Body of pancreas (tissue), 4 donors: ENCODE measurements at regions not wholly inside any gene's neighbourhood (a gene's known extent, or its start where the extent isn't known, plus 50 kb on each side); places are given as distances from the start of the nearest gene placed in this dataset.

Experiments used
- CTCF ChIP-seq, 7 experiments: fragments of 450-650 bp in 4 of 7; fragments of 200-600 bp in 3 of 7; sonication (generic) in 3 of 7; IDR thresholded peaks; one replicate each; pipeline ENCODE4 v1.5.1; 2016 to 2019; ENCODE audit warnings: antibody characterized with exemption in 7 of 7
- POLR2A ChIP-seq, 3 donors: fragments of 450-650 bp; IDR thresholded peaks; one replicate each; pipeline ENCODE4 v1.6.1; 2016; ENCODE audit warnings: antibody characterized with exemption in 3 of 3, mild to moderate bottlenecking in 2 of 3

- TF ChIP-seq CTCF (IDR thresholded peaks at IDR 0.05) (no peak), POLR2A (IDR thresholded peaks at IDR 0.05) (no peak)
These were observed 94.7 kb upstream of the IMMP2L start for GRCh38 chr7:111657018-111657417.
